KOPT-K1 (cell line): ENCODE measurements at regions not wholly inside any gene's neighbourhood (a gene's known extent, or its start where the extent isn't known, plus 50 kb on each side); places are given as distances from the start of the nearest gene placed in this dataset.

Experiments used
- H3K27ac ChIP-seq: fragments of 200-600 bp; sonication (generic); 2 replicates; pipeline ENCODE4 v1.5.1; 2016; ENCODE audit warnings: antibody characterized with exemption, mild to moderate bottlenecking, low read depth, low read length; ENCODE audit not compliant: poor library complexity, severe bottlenecking
- H3K36me3 ChIP-seq: fragments of 200-600 bp; sonication (generic); 2 replicates; pipeline ENCODE4 v1.5.1; 2017; ENCODE audit warnings: antibody characterized with exemption, mild to moderate bottlenecking, low read length, moderate library complexity; ENCODE audit not compliant: insufficient read depth
- H3K9me3 ChIP-seq: fragments of 200-600 bp; sonication (generic); 2 replicates; pipeline ENCODE4 v1.5.1; 2017; ENCODE audit warnings: antibody characterized with exemption, low read length, mild to moderate bottlenecking; ENCODE audit not compliant: insufficient read depth, poor library complexity, severe bottlenecking

- no peak overlapping the region for H3K27ac ChIP-seq
- H3K36me3 ChIP-seq = no peaks in the 10 kb centered on the region
- no peaks in the 10 kb centered on the region for H3K9me3 ChIP-seq
Measured at GRCh38 chrX:149298111-149298510, 207.0 kb downstream of the IDS start.

GRCh38 chrX:149296092-149296491 is 209.0 kb downstream of the IDS start:
- Histone ChIP-seq H3K9me3 (no peaks in the 10 kb centered on the region), H3K27ac (no peak overlapping the region), H3K36me3 (no peaks in the 10 kb centered on the region)

- H3K36me3 ChIP-seq = no peaks in the 10 kb centered on the region
- H3K9me3 ChIP-seq = no peaks in the 10 kb centered on the region
- no peak overlapping the region for H3K27ac ChIP-seq
Measured at GRCh38 chrX:149286940-149287349, 218.2 kb downstream of the IDS start.

DNA sequence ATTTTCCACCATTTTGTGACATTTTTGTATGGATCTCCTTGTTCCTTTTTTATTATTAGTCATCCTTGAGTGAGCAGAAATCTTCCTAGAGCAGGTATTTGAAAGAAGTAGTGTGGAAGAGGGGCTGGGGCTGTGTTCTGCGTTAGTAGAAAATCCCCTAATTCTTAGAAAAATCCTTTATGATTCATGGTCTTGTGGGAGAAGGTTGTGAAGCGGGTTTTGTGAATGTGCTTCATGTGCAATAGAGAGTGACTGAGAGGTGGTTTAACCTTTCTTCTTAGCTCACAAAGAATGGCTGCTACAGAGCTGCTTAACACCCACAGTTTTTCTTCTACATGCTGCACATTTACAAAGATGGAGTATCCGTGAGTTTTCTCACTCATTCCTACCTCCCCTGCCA is 220.5 kb downstream of the IDS start:
- no peaks in the 10 kb centered on the region for H3K9me3 ChIP-seq
- no peaks in the 10 kb centered on the region for H3K36me3 ChIP-seq
- H3K27ac ChIP-seq = no peak overlapping the region

DNA sequence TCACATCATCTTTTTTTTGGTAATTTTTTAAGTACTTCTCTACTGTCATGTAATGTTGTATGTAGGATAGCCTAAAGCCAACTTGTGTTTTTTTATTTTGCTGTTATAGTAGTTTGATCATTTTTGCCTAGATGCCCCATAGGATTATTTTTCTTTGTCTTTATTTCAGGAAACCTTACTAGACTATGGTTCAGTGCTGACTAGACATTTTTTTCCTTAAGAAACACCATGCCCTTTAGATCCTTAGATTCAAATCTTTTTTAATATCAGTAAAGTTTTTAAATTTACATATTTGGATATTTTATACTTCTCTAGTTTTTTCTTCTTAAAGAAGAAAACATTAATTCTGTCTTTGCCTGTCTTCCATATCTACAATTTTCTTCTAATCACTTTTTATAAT is 221.3 kb downstream of the IDS start:
- no peaks in the 10 kb centered on the region for H3K36me3 ChIP-seq
- H3K9me3 ChIP-seq = no peaks in the 10 kb centered on the region
- no peak overlapping the region for H3K27ac ChIP-seq

- Histone ChIP-seq H3K9me3 (no peaks in the 10 kb centered on the region), H3K36me3 (no peaks in the 10 kb centered on the region), H3K27ac (no peak overlapping the region)
Measured at GRCh38 chrX:149282909-149283308, 222.2 kb downstream of the IDS start.

- Histone ChIP-seq H3K9me3 (no peaks in the 10 kb centered on the region), H3K36me3 (no peaks in the 10 kb centered on the region), H3K27ac (no peak overlapping the region)
Measured at GRCh38 chrX:149280011-149280410, 225.1 kb downstream of the IDS start.

DNA sequence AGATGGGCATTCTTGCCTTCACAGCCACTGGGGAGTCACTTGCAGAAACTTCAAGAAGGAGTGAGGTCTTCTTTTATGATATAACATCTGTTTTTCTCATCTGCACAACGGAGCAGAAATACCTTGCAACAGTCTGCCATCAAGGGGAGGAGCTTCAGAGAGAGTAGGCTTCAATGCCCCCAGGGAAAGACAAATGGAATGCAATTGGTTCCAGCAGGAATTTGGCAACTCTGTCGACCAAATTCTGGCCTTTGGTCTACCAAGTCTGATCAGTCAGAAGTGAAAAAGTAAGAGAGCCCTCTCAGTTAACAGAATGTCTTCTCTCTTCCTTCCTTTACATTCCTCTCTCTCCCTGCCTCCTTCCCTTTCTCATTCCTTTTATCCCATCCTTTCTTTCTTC is 229.3 kb downstream of the IDS start:
- Histone ChIP-seq H3K36me3 (no peaks in the 10 kb centered on the region), H3K27ac (no peak overlapping the region), H3K9me3 (no peaks in the 10 kb centered on the region)

- H3K9me3 ChIP-seq = no peaks in the 10 kb centered on the region
- H3K36me3 ChIP-seq = no peaks in the 10 kb centered on the region
- no peak overlapping the region for H3K27ac ChIP-seq
Measured at GRCh38 chrX:149274516-149275105, 230.5 kb downstream of the IDS start.

- H3K9me3 ChIP-seq = no peaks in the 10 kb centered on the region
- no peaks in the 10 kb centered on the region for H3K36me3 ChIP-seq
- H3K27ac ChIP-seq = no peak overlapping the region
Measured at GRCh38 chrX:149272690-149273463, 232.2 kb downstream of the IDS start.

DNA sequence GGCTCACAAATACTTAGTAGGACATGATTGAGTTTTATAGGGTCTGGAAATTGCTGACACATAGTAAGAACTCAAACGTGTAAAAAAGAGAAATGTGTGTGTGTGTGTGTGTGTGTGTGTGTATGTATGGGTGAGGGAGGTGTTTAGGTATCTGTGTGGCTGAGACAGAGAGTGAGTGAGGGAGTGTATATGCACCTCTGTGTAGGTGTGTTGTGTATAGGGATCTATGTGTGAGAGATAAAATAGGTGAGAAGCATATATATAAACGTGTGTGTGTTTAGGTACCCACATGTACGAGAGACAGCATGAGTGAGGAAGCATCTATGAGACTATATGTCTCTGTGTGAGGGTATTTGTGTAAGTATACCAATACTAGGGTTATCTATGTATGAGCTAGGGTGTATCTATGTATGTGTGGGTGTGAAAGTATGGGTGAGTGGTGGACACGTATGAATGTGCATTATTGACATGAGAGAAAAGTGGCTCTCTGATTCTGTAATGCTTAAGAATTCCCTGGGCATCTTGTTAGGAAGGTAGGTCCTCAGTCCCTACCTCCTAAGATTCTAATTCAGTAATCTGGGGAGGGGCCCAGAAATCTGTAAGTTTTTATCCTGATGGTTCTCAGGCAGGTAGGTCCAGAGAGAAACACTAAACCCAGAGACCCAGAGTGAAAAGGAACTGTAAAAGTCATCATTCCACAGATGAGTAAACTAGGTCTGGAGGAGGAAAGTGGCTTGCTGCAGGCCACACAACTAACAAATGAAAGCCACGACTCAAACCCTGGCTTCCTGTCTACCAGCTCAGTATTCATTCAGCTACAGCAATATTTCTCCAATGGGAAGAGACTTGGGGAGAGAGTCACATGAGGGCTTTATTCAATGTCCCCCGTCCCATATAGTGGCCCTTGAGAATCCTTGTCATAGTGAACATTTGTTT is 237.0 kb downstream of the IDS start:
- Histone ChIP-seq H3K9me3 (no peaks in the 10 kb centered on the region), H3K27ac (no peak overlapping the region)

GRCh38 chrX:149262086-149262485 is 243.0 kb downstream of the IDS start:
- no peaks in the 10 kb centered on the region for H3K36me3 ChIP-seq
- H3K27ac ChIP-seq = no peak overlapping the region
- no peaks in the 10 kb centered on the region for H3K9me3 ChIP-seq

More for the DNA sequence above, 237.0 kb downstream of the IDS start:
- no peaks in the 10 kb centered on the region for H3K36me3 ChIP-seq

- no peaks in the 10 kb centered on the region for H3K36me3 ChIP-seq
- no peak overlapping the region for H3K27ac ChIP-seq
- no peaks in the 10 kb centered on the region for H3K9me3 ChIP-seq
Measured at GRCh38 chrX:149259241-149259640, 245.9 kb downstream of the IDS start.

GRCh38 chrX:149255860-149256259 is 249.2 kb downstream of the IDS start:
- no peaks in the 10 kb centered on the region for H3K9me3 ChIP-seq
- no peaks in the 10 kb centered on the region for H3K36me3 ChIP-seq
- H3K27ac ChIP-seq = no peak overlapping the region

- Histone ChIP-seq H3K9me3 (no peaks in the 10 kb centered on the region), H3K36me3 (no peaks in the 10 kb centered on the region), H3K27ac (no peak overlapping the region)
Measured at GRCh38 chrX:149248073-149248625, 257.0 kb downstream of the IDS start.
